ENCODE measurements at regions not wholly inside any gene's neighbourhood (a gene's known extent, or its start where the extent isn't known, plus 50 kb on each side); places are given as distances from the start of the nearest gene placed in this dataset.

DNA sequence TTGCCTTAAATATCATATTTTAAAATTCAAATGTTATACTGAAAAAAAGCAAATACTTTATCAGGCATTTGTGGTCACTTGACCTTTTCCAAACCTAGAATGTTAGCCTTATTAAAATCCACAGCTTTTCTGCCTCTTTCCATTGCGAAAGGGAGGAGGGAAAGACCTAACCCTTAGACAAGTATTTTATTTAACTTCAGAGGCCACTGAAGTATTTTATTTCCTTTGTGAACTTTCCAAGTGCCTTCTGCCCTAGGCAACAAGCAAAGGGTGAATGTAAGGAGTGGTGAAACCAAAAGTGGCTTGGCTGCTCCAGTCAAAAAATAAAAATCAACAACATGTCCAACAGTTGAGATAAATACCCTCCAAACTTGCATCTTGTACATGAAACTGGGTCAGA, 376.1 kb downstream of the EFNA5 start:
- DNase-seq (ENCODE audit: low spot score in 2 of 2) (no peak), FAIRE-seq (no peak)

- FAIRE-seq (no peak), DNase-seq (ENCODE audit: low spot score in 2 of 2) (no peak)
These were observed 376.6 kb downstream of the EFNA5 start for GRCh38 chr5:107294211-107294550.

GRCh38 chr5:107293541-107294210, 377.1 kb downstream of the EFNA5 start:
- FAIRE-seq, result no peak
- no peak for DNase-seq (ENCODE audit: low spot score in 2 of 2)

DNA sequence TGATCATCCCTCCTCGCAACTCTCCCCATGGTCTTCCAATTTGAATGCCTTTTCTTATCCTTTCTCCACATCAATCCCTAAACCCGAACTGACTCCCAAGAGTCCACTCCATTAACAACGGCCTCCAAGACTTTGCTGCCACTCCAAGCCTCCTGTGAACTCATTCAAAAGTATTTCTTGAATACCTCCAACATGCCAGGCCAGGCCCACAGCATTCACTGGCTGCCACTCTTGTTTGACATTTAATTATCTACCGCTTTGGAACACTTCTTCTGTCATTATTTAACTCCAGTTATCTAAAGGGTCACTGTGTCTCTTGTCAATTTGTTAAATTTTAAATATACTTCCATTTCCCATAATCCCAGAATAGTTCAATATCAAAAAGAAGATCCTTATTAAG, 378.9 kb downstream of the EFNA5 start:
- DNase-seq (ENCODE audit: low spot score in 2 of 2) (no peak), FAIRE-seq (no peak)

DNA sequence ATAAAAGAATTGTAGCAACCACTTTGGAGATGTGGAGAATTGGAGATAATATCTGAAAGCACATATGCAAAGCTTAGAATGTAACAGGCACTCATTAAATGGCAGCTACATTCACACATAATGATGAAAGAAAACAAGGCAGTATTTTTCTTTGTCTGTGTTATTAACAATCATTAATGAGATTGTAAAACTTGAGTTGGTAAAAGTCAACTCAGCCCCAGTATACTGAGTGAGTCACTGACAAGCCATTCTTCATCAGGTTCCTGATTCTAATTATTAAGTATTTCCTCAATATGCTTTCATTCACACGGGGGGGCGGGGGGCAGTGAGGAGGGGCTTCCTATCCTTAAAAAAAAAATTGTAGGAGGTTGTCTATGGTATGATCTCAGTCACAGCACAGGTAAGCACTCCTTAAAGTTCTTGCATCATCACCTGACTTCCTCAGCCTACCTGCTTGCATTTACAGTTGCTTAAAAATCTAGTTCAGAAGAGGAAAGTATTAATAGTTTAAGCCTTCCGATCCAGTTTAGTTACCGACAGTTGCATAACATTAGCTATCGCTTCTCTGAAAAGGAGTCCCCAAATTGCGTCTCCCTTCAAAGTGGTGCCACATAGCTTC, 379.8 kb downstream of the EFNA5 start:
- DNase-seq (ENCODE audit: low spot score in 2 of 2), result no peak
- FAIRE-seq, result no peak

GRCh38 chr5:107289030-107289714, 381.6 kb downstream of the EFNA5 start:
- FAIRE-seq (no peak), DNase-seq (ENCODE audit: low spot score in 2 of 2) (no peak)

GRCh38 chr5:107286447-107287098, 384.2 kb downstream of the EFNA5 start:
- no peak for DNase-seq (ENCODE audit: low spot score in 2 of 2)
- FAIRE-seq, result no peak

- FAIRE-seq (no peak), DNase-seq (ENCODE audit: low spot score in 2 of 2) (no peak)
These were observed 385.0 kb downstream of the EFNA5 start for GRCh38 chr5:107285772-107286171.

- FAIRE-seq (no peak), DNase-seq (ENCODE audit: low spot score in 2 of 2) (no peak)
These were observed 385.8 kb downstream of the EFNA5 start for GRCh38 chr5:107284822-107285525.

- DNase-seq (ENCODE audit: low spot score in 2 of 2) (no peak), FAIRE-seq (no peak)
These were observed 388.7 kb downstream of the EFNA5 start for GRCh38 chr5:107282061-107282460.

DNA sequence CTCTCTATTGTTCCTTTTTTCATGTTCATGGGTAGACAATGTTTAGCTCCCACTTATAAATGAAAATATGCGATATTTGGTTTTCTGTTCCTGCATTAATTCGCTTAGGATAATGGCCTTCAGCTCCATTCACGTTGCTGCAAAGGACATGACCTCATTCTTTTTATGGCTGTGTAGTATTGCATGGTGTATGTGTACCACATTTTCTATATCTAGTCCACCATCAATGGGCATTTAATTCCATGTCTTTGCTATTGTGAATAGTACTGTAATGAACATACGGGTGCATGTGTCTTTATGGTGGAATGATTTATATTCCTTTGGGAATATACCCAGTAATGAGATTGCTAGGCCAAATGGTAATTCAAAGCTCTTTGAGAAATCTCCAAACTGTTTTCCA, 392.0 kb downstream of the EFNA5 start:
- FAIRE-seq (no peak), DNase-seq (ENCODE audit: low spot score in 2 of 2) (no peak)

DNA sequence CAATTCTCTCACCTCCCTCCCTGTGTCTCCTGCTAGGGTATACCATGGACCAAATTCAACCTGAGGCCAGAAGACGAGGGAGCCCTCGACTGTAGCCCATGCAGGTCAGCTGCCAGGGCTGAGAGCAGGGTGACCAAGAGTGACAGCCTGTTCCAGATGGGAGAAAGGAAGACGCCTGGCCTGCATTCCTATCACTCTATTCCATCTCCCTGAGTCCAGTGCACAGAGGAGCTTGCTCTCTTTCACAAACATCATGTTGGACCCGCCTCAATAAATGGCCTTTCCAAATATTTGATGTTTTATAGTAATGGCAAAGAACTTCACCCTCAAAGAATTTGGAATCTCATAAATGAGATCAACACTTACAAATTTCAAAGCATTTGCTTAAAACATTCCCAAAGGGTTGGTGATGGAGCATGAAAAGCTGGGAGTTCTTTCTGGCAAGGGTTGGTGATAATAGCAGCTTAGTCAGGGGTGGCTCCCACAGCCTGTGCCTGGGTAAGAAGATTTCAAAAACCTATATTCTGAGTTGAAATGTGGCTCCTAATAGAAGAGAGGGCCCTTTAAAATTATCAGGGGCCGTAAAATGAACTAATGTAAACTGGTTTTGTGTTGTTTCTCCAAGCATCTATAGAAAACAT, 393.1 kb downstream of the EFNA5 start:
- no peak for DNase-seq (ENCODE audit: low spot score in 2 of 2)
- no peak for FAIRE-seq

- DNase-seq (ENCODE audit: low spot score in 2 of 2) (no peak), FAIRE-seq (no peak)
These were observed 395.4 kb downstream of the EFNA5 start for GRCh38 chr5:107275333-107275732.

GRCh38 chr5:107274571-107274970, 396.2 kb downstream of the EFNA5 start:
- no peak for DNase-seq (ENCODE audit: low spot score in 2 of 2)
- FAIRE-seq, result no peak

GRCh38 chr5:107272954-107273353, 397.8 kb downstream of the EFNA5 start:
- DNase-seq (ENCODE audit: low spot score in 2 of 2), result no peak
- FAIRE-seq, result no peak

DNA sequence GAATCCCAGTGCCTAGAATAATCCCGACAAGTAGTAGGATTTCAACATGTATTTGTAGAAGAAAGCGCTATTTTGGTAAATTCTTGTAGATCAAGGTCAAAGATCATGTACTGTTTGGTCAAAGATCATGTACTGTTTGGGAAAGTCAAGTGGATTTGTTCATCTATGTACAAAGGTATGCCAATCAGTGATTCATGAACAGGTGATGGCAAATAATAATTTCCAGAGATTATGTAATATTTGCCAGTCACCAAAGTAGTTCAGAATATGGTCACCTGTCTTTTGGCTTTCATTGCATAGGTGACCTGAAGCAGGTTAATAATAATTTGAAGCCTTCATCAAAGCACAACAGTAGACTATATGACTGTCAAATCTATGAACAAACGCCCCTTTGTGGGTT, 398.2 kb downstream of the EFNA5 start:
- DNase-seq (ENCODE audit: low spot score in 2 of 2), result no peak
- FAIRE-seq, result no peak

- DNase-seq (ENCODE audit: low spot score in 2 of 2) (no peak), FAIRE-seq (no peak)
These were observed 398.9 kb downstream of the EFNA5 start for GRCh38 chr5:107271682-107272350.

DNA sequence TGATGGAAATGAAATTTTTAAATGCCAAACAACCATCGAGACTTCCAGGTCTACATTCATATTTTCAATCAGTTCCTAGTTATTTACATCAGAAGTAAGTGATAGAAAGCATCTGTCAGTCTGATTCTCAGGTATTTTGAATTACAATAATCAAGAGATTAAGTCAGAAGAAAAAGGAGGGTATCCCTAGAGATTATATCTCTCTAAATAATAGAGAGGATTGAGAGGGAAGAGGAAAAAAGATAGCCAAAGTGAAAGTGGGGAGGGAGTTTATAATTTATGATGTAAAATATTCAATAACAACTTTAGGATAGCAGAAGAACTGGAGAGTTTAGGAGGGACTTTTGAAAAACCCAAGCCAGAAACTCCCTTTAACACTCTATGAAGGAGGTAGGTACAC, 400.2 kb downstream of the EFNA5 start:
- DNase-seq (ENCODE audit: low spot score in 2 of 2) (no peak), FAIRE-seq (no peak)

- FAIRE-seq, result no peak
These were observed 401.1 kb downstream of the EFNA5 start for GRCh38 chr5:107269678-107270077.

DNA sequence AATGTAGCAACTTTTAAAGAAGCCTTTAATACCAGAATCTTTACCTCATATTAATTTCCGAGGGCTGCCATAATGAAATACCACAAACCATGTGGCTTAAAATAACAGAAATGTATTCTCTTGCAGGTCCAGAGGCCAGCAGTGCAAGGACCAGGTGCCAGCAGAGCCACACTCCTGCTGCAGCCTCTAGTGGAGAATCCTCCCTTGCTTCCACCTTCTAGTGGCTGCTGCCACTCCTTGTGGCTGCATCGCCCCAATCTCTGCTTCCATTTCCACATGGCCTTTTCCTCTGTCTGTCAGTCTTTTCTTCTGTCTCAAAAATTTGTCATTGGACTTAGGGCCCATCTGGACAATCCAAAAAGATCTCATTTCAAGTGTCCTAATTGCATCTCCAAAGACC, 401.5 kb downstream of the EFNA5 start:
- FAIRE-seq, result no peak

More at GRCh38 chr5:107269678-107270077, 401.1 kb downstream of the EFNA5 start:
- DNase-seq (ENCODE audit: low spot score in 2 of 2), result no peak

More for the DNA sequence above, 401.5 kb downstream of the EFNA5 start:
- DNase-seq (ENCODE audit: low spot score in 2 of 2), result no peak
